Myocyte (in vitro differentiated cells): ENCODE measurements at regions not wholly inside any gene's neighbourhood (a gene's known extent, or its start where the extent isn't known, plus 50 kb on each side); places are given as distances from the start of the nearest gene placed in this dataset.

Source experiments
- DNase-seq: peaks from one replicate; pipeline ENCODE4 v3.0.0-alpha.2; 2012; ENCODE audit warnings: low read depth

GRCh38 chr1:217004776-217005436, 281.7 kb upstream of the ESRRG start:
- peak; percentile 6 for DNase-seq

- no peak for DNase-seq
Measured at GRCh38 chr1:217003355-217003754, 280.1 kb upstream of the ESRRG start.

GRCh38 chr1:216997831-216998230, 274.6 kb upstream of the ESRRG start:
- DNase-seq: no peak

GRCh38 chr1:216997069-216997468, 273.8 kb upstream of the ESRRG start:
- no peak for DNase-seq

- no peak for DNase-seq
Measured at GRCh38 chr1:216984536-216984935, 261.3 kb upstream of the ESRRG start.

GRCh38 chr1:216983823-216984222, 260.6 kb upstream of the ESRRG start:
- peak; percentile 21 for DNase-seq

GRCh38 chr1:216961516-216961915, 238.3 kb upstream of the ESRRG start:
- DNase-seq: no peak

GRCh38 chr1:216960716-216961115, 237.5 kb upstream of the ESRRG start:
- DNase-seq: no peak

GRCh38 chr1:216958569-216958968, 235.3 kb upstream of the ESRRG start:
- peak; percentile 53 for DNase-seq

- no peak for DNase-seq
Measured at GRCh38 chr1:216953495-216953894, 230.3 kb upstream of the ESRRG start.

GRCh38 chr1:216952864-216953263, 229.6 kb upstream of the ESRRG start:
- no peak for DNase-seq

GRCh38 chr1:216945538-216946080, 222.4 kb upstream of the ESRRG start:
- no peak for DNase-seq

GRCh38 chr1:216944864-216945510, 221.8 kb upstream of the ESRRG start:
- no peak for DNase-seq

- DNase-seq: no peak
Measured at GRCh38 chr1:216937491-216937890, 214.3 kb upstream of the ESRRG start.

GRCh38 chr1:216936779-216937178, 213.6 kb upstream of the ESRRG start:
- no peak for DNase-seq

- no peak for DNase-seq
Measured at GRCh38 chr1:216935901-216936300, 212.7 kb upstream of the ESRRG start.

- DNase-seq: no peak
Measured at GRCh38 chr1:216932424-216932823, 209.2 kb upstream of the ESRRG start.

- no peak for DNase-seq
Measured at GRCh38 chr1:216929870-216930582, 206.8 kb upstream of the ESRRG start.

GRCh38 chr1:216927633-216928032, 204.4 kb upstream of the ESRRG start:
- DNase-seq: no peak

- DNase-seq: no peak
Measured at GRCh38 chr1:216926720-216927510, 203.7 kb upstream of the ESRRG start.

- DNase-seq: no peak
Measured at GRCh38 chr1:216925962-216926625, 202.9 kb upstream of the ESRRG start.
